Type B pancreatic cell (in vitro differentiated cells): ENCODE measurements at regions not wholly inside any gene's neighbourhood (a gene's known extent, or its start where the extent isn't known, plus 50 kb on each side); places are given as distances from the start of the nearest gene placed in this dataset.
A peak's percentile ranks its signal among the peaks of the same experiment; 100 is the strongest.

ENCODE experiments used
- DNase-seq: peaks from one replicate; pipeline ENCODE4 v3.0.0; 2021; ENCODE audit warnings: mixed read lengths; ENCODE audit not compliant: unreplicated experiment; ENCODE audit errors: extremely low spot score
- H3K27ac Mint-ChIP-seq: 2 replicates; pipeline ENCODE4 v1.8.0; 2021; ENCODE audit warnings: mild to moderate bottlenecking, mixed read lengths
- H3K27me3 Mint-ChIP-seq: 2 replicates; pipeline ENCODE4 v1.8.0; 2021; ENCODE audit warnings: mixed read lengths
- H3K36me3 Mint-ChIP-seq: 2 replicates; pipeline ENCODE4 v1.8.0; 2021; ENCODE audit warnings: mixed read lengths
- H3K4me1 Mint-ChIP-seq: one replicate; pipeline ENCODE4 v1.8.0; 2021; ENCODE audit warnings: mixed read lengths; ENCODE audit not compliant: unreplicated experiment
- H3K4me3 Mint-ChIP-seq: 2 replicates; pipeline ENCODE4 v1.8.0; 2021; ENCODE audit warnings: mild to moderate bottlenecking, mixed read lengths
- H3K9me3 Mint-ChIP-seq: 2 replicates; pipeline ENCODE4 v1.8.0; 2021; ENCODE audit warnings: mixed read lengths
- CTCF ChIP-seq: fragments of 200-600 bp; sonication (generic); conservative IDR thresholded peaks from 2 replicates; pipeline ENCODE4 v1.5.0; 2021; ENCODE audit warnings: antibody characterized with exemption, mild to moderate bottlenecking

- no peak for DNase-seq
- Mint-ChIP-seq H3K27ac (no peak overlapping the region), H3K4me3 (no peak overlapping the region), H3K4me1 (peaks cover 22% of the 10 kb centered on the region), H3K27me3 (peaks cover 4% of the 10 kb centered on the region), H3K9me3 (peaks cover 8% of the 10 kb centered on the region), H3K36me3 (peaks cover 4% of the 10 kb centered on the region)
- TF ChIP-seq CTCF: no peak
These were observed 138.9 kb upstream of the PARP11 start for GRCh38 chr12:4012073-4012472.

- H3K9me3 Mint-ChIP-seq: peaks cover 7% of the 10 kb centered on the region
- H3K36me3 Mint-ChIP-seq: peaks cover 4% of the 10 kb centered on the region
- peaks cover 21% of the 10 kb centered on the region for H3K4me1 Mint-ChIP-seq
- H3K27ac Mint-ChIP-seq: peak overlapping the region; percentile 58
- no peak overlapping the region for H3K4me3 Mint-ChIP-seq
- H3K27me3 Mint-ChIP-seq: peaks cover 4% of the 10 kb centered on the region
- no peak for TF ChIP-seq CTCF
- no peak for DNase-seq
These were observed 138.4 kb upstream of the PARP11 start for GRCh38 chr12:4011597-4011996.

GRCh38 chr12:4009979-4010704 is 136.9 kb upstream of the PARP11 start:
- no peak overlapping the region for H3K4me3 Mint-ChIP-seq
- no peak for DNase-seq
- H3K27ac Mint-ChIP-seq: peak overlapping the region; percentile 19
- H3K36me3 Mint-ChIP-seq: peaks cover 4% of the 10 kb centered on the region
- no peaks in the 10 kb centered on the region for H3K9me3 Mint-ChIP-seq
- H3K4me1 Mint-ChIP-seq: peaks cover 13% of the 10 kb centered on the region
- H3K27me3 Mint-ChIP-seq: no peaks in the 10 kb centered on the region
- TF ChIP-seq CTCF: no peak

- Mint-ChIP-seq H3K4me1 (peaks cover 3% of the 10 kb centered on the region), H3K27me3 (no peaks in the 10 kb centered on the region), H3K4me3 (no peak overlapping the region), H3K27ac (no peak overlapping the region), H3K9me3 (peaks cover under 1% of the 10 kb centered on the region), H3K36me3 (peaks cover 4% of the 10 kb centered on the region)
- no peak for DNase-seq
- TF ChIP-seq CTCF: no peak
These were observed 133.5 kb upstream of the PARP11 start for GRCh38 chr12:4006743-4007142.

- no peak for DNase-seq
- H3K36me3 Mint-ChIP-seq: peaks cover 4% of the 10 kb centered on the region
- H3K27me3 Mint-ChIP-seq: no peaks in the 10 kb centered on the region
- H3K9me3 Mint-ChIP-seq: peaks cover 6% of the 10 kb centered on the region
- TF ChIP-seq CTCF: no peak
- no peak overlapping the region for H3K4me3 Mint-ChIP-seq
- no peak overlapping the region for H3K27ac Mint-ChIP-seq
- peaks cover 3% of the 10 kb centered on the region for H3K4me1 Mint-ChIP-seq
These were observed 132.7 kb upstream of the PARP11 start for GRCh38 chr12:4005851-4006430.
